ENCODE measurements at regions not wholly inside any gene's neighbourhood (a gene's known extent, or its start where the extent isn't known, plus 50 kb on each side); places are given as distances from the start of the nearest gene placed in this dataset.

DNA sequence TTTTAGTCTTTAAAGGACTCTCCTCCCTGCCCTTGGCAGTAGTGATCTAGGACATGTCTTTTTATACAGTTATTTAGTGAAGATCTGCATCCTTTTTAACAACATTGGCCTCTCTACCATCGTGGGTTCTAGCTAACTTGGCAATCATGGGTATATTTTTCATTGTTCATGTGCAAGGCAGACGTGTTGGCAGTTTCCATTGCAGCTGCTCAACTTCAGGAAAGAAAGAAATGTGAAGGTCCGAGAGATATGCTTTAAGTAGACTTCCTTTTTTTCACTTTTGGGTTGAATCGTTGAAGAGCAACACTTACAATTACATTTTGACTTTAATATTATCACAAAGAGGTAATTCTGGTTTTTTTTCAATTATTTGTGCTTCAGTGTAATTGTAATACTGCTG, 172.6 kb downstream of the SATB1 start:
- intact Hi-C loops (cut with DNase I), result no loop called here
- Histone ChIP-seq H3K27me3 (no peaks in the 10 kb centered on the region), H3K4me1 (no peaks in the 10 kb centered on the region), H3K4me3 (no peak overlapping the region), H3K9me3 (no peaks in the 10 kb centered on the region), H3K36me3 (replicated peaks in 1 of 2; ENCODE audit: insufficient read depth in 1 of 2, low read depth in 2 of 2) (no peaks in the 10 kb centered on the region), H3K27ac (no peak overlapping the region)
- DNase-seq (no peak), ATAC-seq (no peak)
- TF ChIP-seq, protein P1, sequence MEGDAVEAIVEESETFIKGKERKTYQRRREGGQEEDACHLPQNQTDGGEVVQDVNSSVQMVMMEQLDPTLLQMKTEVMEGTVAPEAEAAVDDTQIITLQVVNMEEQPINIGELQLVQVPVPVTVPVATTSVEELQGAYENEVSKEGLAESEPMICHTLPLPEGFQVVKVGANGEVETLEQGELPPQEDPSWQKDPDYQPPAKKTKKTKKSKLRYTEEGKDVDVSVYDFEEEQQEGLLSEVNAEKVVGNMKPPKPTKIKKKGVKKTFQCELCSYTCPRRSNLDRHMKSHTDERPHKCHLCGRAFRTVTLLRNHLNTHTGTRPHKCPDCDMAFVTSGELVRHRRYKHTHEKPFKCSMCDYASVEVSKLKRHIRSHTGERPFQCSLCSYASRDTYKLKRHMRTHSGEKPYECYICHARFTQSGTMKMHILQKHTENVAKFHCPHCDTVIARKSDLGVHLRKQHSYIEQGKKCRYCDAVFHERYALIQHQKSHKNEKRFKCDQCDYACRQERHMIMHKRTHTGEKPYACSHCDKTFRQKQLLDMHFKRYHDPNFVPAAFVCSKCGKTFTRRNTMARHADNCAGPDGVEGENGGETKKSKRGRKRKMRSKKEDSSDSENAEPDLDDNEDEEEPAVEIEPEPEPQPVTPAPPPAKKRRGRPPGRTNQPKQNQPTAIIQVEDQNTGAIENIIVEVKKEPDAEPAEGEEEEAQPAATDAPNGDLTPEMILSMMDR (IDR thresholded peaks at IDR 0.05), result no peak
- TF ChIP-seq POLR2A (IDR thresholded peaks at IDR 0.05), result no peak
- 39 to 55% methylated on average over 4 of the region's 4 CpGs for WGBS, 2 donors

DNA sequence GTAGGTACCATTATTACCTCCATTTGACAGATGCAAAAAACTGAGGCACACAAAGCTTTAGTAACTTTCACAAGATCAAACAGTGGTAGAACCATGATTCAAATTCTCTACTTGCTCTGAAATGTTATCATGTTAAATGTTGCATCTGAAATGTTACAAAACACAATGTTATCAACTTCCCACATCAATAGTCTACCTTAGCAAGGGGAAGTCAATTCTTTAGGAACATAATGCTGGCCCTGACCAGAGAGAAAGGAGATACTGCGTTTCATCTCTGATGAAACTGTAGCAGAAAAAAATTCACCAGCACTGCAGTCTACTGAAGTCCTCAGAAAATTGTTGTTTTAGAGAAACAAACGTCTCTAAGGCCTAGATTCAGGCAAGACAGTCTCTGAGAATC, 174.1 kb downstream of the SATB1 start:
- ATAC-seq, result no peak
- Histone ChIP-seq H3K27me3 (no peaks in the 10 kb centered on the region), H3K36me3 (replicated peaks in 1 of 2; ENCODE audit: insufficient read depth in 1 of 2, low read depth in 2 of 2) (no peaks in the 10 kb centered on the region), H3K4me3 (no peak overlapping the region), H3K4me1 (no peaks in the 10 kb centered on the region), H3K9me3 (no peaks in the 10 kb centered on the region), H3K27ac (no peak overlapping the region)
- no peak for DNase-seq
- intact Hi-C loops (cut with DNase I), result no loop called here
- 47 to 51% methylated on average over 2 of the region's 2 CpGs for WGBS, 2 donors
- TF ChIP-seq POLR2A (IDR thresholded peaks at IDR 0.05), result no peak
- TF ChIP-seq, protein P1 (IDR thresholded peaks at IDR 0.05), result no peak

DNA sequence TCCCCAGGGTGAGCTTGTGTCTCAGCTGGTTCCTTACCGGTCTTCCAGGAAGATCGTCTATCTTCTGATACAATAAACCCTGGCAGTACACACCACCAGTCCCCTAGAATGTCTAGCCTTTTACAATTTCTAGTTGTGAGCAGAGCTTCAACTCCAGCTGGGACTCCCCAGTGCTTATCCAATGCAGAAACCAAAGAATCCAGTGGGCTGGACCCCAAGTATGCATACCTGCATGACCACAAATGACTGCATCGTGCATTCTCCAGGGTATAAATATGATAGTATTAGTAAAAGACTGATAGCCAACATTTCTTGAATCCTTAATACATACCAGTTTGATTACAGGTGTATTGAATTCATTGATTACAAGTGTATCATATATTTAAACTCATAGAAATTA, 176.0 kb downstream of the SATB1 start:
- WGBS, 2 donors, result 62 to 90% methylated on average over 3 of the region's 3 CpGs
- ATAC-seq, result no peak

DNA sequence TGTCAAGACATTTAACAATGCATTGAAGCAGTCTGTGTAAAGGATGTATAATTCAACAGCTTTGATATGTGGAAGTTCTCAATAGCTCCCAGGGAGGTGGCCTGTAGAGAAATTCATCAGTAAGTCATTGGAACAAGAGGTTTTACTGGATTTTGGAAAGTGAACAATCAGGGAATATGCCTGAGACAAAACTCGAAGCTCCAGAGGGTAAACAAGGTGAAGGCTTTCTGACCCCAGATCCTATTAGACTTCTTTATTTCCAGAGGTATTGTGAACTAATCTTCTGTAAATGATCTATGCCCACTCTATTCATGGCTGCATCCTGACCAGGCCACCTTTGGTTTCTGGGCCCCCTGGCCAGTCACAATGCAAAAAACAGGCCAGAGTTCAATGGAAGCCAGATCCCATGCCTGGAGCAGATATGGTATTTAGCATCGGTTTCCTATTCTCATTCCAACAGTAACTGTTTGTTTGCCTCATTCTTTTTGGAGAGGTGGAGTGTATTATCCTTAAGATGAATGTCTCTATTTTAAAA, 177.3 kb downstream of the SATB1 start:
- H3K4me3 ChIP-seq, result no peak overlapping the region
- 47 to 49% methylated on average over 2 of the region's 2 CpGs for WGBS, 2 donors
- no peaks in the 10 kb centered on the region for H3K4me1 ChIP-seq
- no peak for ATAC-seq
- no peak for DNase-seq
- H3K27me3 ChIP-seq, result no peaks in the 10 kb centered on the region
- H3K27ac ChIP-seq, result no peak overlapping the region
- intact Hi-C loops (cut with DNase I), result no loop called here
- no peak for TF ChIP-seq POLR2A (IDR thresholded peaks at IDR 0.05)
- TF ChIP-seq, protein P1 (IDR thresholded peaks at IDR 0.05), result no peak
- no peaks in the 10 kb centered on the region for H3K36me3 ChIP-seq (replicated peaks in 1 of 2; ENCODE audit: insufficient read depth in 1 of 2, low read depth in 2 of 2)
- H3K9me3 ChIP-seq, result no peaks in the 10 kb centered on the region

More for the DNA sequence above, 176.0 kb downstream of the SATB1 start:
- DNase-seq, result no peak
- TF ChIP-seq POLR2A (IDR thresholded peaks at IDR 0.05), result no peak
- TF ChIP-seq, protein P1 (IDR thresholded peaks at IDR 0.05), result no peak
- H3K27me3 ChIP-seq, result no peaks in the 10 kb centered on the region
- intact Hi-C loops (cut with DNase I), result no loop called here
- H3K4me3 ChIP-seq, result no peak overlapping the region
- H3K36me3 ChIP-seq (replicated peaks in 1 of 2; ENCODE audit: insufficient read depth in 1 of 2, low read depth in 2 of 2), result no peaks in the 10 kb centered on the region
- H3K9me3 ChIP-seq, result no peaks in the 10 kb centered on the region
- H3K4me1 ChIP-seq, result no peaks in the 10 kb centered on the region
- no peak overlapping the region for H3K27ac ChIP-seq

DNA sequence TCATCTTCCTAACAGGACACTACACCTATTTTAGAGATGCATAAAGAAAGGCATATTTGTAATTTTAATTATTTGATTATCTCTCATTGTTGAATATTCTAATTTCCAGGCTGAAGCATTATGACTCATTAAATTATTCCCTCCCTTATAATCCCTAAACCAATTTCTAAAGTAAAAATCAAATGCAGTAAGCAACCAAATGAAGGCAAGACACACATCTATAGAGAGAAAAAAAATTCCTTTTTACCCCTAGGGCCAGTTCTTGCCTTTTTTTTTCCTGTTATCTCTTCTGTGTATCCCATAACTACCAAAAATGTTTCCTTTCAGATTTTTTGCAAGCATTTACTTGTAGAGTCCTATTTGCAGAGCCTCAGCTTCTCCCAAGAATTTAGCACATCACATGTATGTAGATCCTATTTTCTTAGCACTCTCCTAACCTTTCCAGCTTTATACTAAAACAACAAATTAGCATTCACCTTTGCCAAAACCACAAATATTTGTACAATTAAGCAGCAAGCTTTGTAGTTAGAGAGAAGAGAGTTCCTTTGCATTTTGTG, 177.9 kb downstream of the SATB1 start:
- Histone ChIP-seq H3K9me3 (no peaks in the 10 kb centered on the region), H3K4me3 (no peak overlapping the region), H3K27me3 (no peaks in the 10 kb centered on the region), H3K4me1 (no peaks in the 10 kb centered on the region), H3K27ac (no peak overlapping the region), H3K36me3 (replicated peaks in 1 of 2; ENCODE audit: insufficient read depth in 1 of 2, low read depth in 2 of 2) (no peaks in the 10 kb centered on the region)
- intact Hi-C loops (cut with DNase I), result no loop called here
- no peak for DNase-seq
- ATAC-seq, result no peak
- TF ChIP-seq, protein P1 (IDR thresholded peaks at IDR 0.05), result no peak
- TF ChIP-seq POLR2A (IDR thresholded peaks at IDR 0.05), result no peak
